ENCODE measurements at regions not wholly inside any gene's neighbourhood (a gene's known extent, or its start where the extent isn't known, plus 50 kb on each side); places are given as distances from the start of the nearest gene placed in this dataset.

DNA sequence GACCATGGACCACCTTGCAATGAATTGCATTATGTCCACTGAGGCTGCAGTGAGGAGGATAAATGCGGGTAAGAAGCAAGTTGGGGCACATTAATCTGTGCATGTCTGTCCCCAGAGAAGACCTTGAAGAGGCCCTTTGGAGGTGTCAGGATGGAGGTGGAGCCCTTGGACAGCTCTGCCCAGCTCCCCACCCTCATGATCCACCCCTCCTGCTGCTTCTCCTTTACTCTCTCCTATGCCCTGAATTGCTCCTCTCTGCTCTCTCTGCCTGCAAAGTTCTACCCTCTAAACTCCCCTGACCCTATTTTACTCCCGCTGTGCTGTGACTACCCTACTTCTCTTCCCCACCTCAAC lies 292.4 kb upstream of the USP24 start:
- H4K20me1 ChIP-seq (ENCODE audit: insufficient read depth, low read length): no peaks in the 10 kb centered on the region
- H2AFZ ChIP-seq (ENCODE audit: low read length): no peak overlapping the region
- no peak overlapping the region for H3K4me3 ChIP-seq (ENCODE audit: low read depth, low read length, poor library complexity, severe bottlenecking)
- no peaks in the 10 kb centered on the region for H3K9me2 ChIP-seq (ENCODE audit: insufficient read depth, low read length)
- CTCF ChIA-PET (ENCODE audit: unreplicated experiment): no interaction called here
- H3K4me2 ChIP-seq (ENCODE audit: low read length): no peak overlapping the region
- no peaks in the 10 kb centered on the region for H3K36me3 ChIP-seq (ENCODE audit: insufficient read depth, low read length)
- TF ChIP-seq, protein P1, sequence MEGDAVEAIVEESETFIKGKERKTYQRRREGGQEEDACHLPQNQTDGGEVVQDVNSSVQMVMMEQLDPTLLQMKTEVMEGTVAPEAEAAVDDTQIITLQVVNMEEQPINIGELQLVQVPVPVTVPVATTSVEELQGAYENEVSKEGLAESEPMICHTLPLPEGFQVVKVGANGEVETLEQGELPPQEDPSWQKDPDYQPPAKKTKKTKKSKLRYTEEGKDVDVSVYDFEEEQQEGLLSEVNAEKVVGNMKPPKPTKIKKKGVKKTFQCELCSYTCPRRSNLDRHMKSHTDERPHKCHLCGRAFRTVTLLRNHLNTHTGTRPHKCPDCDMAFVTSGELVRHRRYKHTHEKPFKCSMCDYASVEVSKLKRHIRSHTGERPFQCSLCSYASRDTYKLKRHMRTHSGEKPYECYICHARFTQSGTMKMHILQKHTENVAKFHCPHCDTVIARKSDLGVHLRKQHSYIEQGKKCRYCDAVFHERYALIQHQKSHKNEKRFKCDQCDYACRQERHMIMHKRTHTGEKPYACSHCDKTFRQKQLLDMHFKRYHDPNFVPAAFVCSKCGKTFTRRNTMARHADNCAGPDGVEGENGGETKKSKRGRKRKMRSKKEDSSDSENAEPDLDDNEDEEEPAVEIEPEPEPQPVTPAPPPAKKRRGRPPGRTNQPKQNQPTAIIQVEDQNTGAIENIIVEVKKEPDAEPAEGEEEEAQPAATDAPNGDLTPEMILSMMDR (conservative IDR thresholded peaks at IDR 0.05; ENCODE audit: low read length): no peak
- TF ChIP-seq EZH2phosphoT487 (IDR thresholded peaks at IDR 0.05; ENCODE audit: borderline replicate concordance, low read depth, low read length): no peak
- intact Hi-C loops (cut with micrococcal nuclease; ENCODE audit: unreplicated experiment): no loop called here
- H3K9me3 ChIP-seq (ENCODE audit: low read length): no peaks in the 10 kb centered on the region
- no TSS peak for BruUV-seq (replicated peaks)
- POLR2A ChIA-PET: no interaction called here
- no peaks in the 10 kb centered on the region for H3K4me1 ChIP-seq (ENCODE audit: insufficient read depth, low read length, poor library complexity, severe bottlenecking)
- DNase-seq (ENCODE audit: low spot score): no peak
- H3K27ac ChIP-seq (ENCODE audit: low read depth, low read length, poor library complexity, severe bottlenecking): no peak overlapping the region
- H3K79me2 ChIP-seq (ENCODE audit: insufficient read depth, low read depth, low read length): no peaks in the 10 kb centered on the region

DNA sequence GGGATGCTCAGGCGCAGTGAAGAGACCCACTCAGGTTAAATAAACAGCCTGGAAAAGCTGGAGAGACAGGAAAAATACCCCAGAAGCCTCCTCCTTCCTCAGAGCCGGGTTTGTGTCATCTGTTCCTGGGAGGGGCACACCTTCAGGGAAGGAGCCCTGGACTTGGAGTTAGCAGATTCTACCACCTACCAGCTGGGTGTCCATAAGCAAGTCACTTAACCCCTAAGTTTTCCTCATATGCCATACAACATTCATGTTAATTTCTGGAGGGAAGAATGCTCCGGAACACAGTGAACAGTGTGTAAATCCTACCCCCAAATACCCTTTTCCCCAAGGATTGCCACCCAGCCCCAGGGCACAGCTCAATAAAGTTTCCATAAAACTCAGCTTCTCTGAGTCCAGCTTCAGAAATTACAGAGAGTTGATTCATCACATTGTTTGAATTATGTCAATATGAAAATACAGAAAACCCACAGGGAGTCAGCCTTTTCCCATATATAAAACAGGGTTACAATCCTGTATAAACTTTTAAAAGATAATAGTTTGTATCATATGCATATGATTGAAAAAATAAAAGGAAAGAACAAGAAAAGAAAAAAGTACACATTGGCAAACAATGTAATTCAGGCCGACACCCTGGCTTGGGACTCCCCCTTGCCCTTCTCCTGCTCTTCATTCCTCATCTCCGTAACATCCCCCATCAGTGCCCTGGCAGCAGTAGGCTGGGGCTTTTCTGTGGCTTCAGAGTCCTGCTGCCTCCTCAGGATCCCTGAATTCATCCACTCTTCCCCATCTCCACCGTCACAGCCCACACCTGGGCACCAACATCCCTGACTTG lies 291.8 kb upstream of the USP24 start:
- Histone ChIP-seq H4K20me1 (ENCODE audit: insufficient read depth, low read length) (no peaks in the 10 kb centered on the region), H3K9me3 (ENCODE audit: low read length) (no peaks in the 10 kb centered on the region), H3K9me2 (ENCODE audit: insufficient read depth, low read length) (no peaks in the 10 kb centered on the region), H3K4me2 (ENCODE audit: low read length) (no peak overlapping the region), H3K4me3 (ENCODE audit: low read depth, low read length, poor library complexity, severe bottlenecking) (no peak overlapping the region), H3K4me1 (ENCODE audit: insufficient read depth, low read length, poor library complexity, severe bottlenecking) (no peaks in the 10 kb centered on the region), H2AFZ (ENCODE audit: low read length) (no peak overlapping the region), H3K27ac (ENCODE audit: low read depth, low read length, poor library complexity, severe bottlenecking) (no peak overlapping the region), H3K36me3 (ENCODE audit: insufficient read depth, low read length) (no peaks in the 10 kb centered on the region), H3K79me2 (ENCODE audit: insufficient read depth, low read depth, low read length) (no peaks in the 10 kb centered on the region)
- DNase-seq (ENCODE audit: low spot score): no peak
- no TSS peak for BruUV-seq (replicated peaks)
- POLR2A ChIA-PET: no interaction called here
- no peak for TF ChIP-seq EZH2phosphoT487 (IDR thresholded peaks at IDR 0.05; ENCODE audit: borderline replicate concordance, low read depth, low read length)
- TF ChIP-seq, protein P1 (conservative IDR thresholded peaks at IDR 0.05; ENCODE audit: low read length): no peak
- CTCF ChIA-PET (ENCODE audit: unreplicated experiment): no interaction called here
- intact Hi-C loops (cut with micrococcal nuclease; ENCODE audit: unreplicated experiment): no loop called here

DNA sequence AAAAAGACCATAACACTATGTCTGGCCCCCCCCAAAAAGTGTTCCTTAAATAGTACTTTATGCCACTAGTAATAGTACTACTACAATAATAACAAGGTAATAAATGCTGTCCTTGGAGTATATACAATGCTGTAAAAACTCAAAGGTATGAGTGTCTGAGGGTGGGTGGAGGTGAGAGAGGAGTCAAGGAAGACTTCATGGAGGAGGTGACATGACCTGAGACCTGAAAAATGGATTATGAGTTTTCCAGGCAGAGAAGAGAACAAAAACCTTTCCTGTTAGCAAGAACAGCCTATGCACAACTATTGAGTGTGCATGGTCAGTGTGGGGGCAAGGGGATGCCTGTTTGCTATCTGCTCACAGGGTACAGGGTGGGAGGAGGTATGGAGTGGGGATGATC lies 290.2 kb upstream of the USP24 start:
- H3K36me3 ChIP-seq (ENCODE audit: insufficient read depth, low read length): no peaks in the 10 kb centered on the region
- no peaks in the 10 kb centered on the region for H4K20me1 ChIP-seq (ENCODE audit: insufficient read depth, low read length)
- H3K4me1 ChIP-seq (ENCODE audit: insufficient read depth, low read length, poor library complexity, severe bottlenecking): no peaks in the 10 kb centered on the region
- H3K27ac ChIP-seq (ENCODE audit: low read depth, low read length, poor library complexity, severe bottlenecking): no peak overlapping the region
- H2AFZ ChIP-seq (ENCODE audit: low read length): no peak overlapping the region
- BruUV-seq (replicated peaks): no TSS peak
- no peak for DNase-seq (ENCODE audit: low spot score)
- no peaks in the 10 kb centered on the region for H3K9me3 ChIP-seq (ENCODE audit: low read length)
- ChIA-PET CTCF (ENCODE audit: unreplicated experiment) (no interaction called here), POLR2A (interaction anchor here (0.6 kb wide), 1 partner anchor 19 kb away, joined by 3 read pairs; no protein-coding TSS in a partner anchor)
- H3K4me2 ChIP-seq (ENCODE audit: low read length): no peak overlapping the region
- intact Hi-C loops (cut with micrococcal nuclease; ENCODE audit: unreplicated experiment): no loop called here
- H3K4me3 ChIP-seq (ENCODE audit: low read depth, low read length, poor library complexity, severe bottlenecking): no peak overlapping the region
- no peaks in the 10 kb centered on the region for H3K9me2 ChIP-seq (ENCODE audit: insufficient read depth, low read length)
- TF ChIP-seq, protein P1 (conservative IDR thresholded peaks at IDR 0.05; ENCODE audit: low read length): no peak
- TF ChIP-seq EZH2phosphoT487 (IDR thresholded peaks at IDR 0.05; ENCODE audit: borderline replicate concordance, low read depth, low read length): no peak
- H3K79me2 ChIP-seq (ENCODE audit: insufficient read depth, low read depth, low read length): no peaks in the 10 kb centered on the region
